ENCODE measurements at regions not wholly inside any gene's neighbourhood (a gene's known extent, or its start where the extent isn't known, plus 50 kb on each side); places are given as distances from the start of the nearest gene placed in this dataset.
"Not testable (repeated sequence)": the region's sequence is repeated elsewhere in the genome, so short reads cannot be mapped to it uniquely, and the experiment has no call there.

DNA sequence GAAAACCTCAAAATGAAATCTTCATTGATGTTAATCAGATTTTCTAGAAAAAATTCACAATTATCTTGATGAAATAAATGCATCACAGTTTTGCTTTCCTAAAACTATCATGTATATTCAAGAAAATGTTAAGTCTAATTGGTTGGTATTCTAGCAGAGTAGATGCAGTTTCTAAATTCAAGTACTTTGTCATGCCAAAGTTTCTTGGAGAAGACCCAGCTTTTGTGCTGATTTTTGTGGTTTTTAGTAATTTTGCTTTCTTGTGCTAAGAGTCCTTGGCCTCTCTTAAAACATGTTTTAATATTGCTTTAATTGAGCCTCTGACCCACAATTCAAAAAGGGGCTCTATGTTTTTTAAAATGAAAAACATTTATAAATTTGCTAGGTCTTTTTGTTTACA lies 924.8 kb upstream of the PTPRD start:
- no peak for DNase-seq (ENCODE audit: low spot score)

- DNase-seq (ENCODE audit: low spot score): no peak
Measured at GRCh38 chr9:11542781-11543180, 930.0 kb upstream of the PTPRD start.

DNA sequence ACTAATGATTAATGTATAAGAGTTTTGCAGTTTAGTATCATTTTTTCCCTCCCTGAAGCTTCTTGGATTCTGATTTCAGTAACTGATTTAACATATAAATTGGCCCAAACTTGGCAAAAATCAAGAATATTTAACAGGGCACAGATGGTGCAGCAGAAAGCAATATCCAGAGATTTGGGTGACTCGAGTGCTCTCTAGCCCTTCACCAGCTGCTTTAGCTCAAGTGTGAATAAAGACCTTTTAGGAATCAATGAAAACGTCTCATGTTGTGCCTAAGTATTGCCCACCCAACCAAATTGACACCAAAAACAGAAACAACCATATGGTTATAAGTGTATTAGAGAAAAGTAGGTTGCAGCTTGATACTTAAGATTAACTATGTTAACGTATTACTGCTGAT lies 933.4 kb upstream of the PTPRD start:
- DNase-seq (ENCODE audit: low spot score): no peak

- no peak for DNase-seq (ENCODE audit: low spot score)
Measured at GRCh38 chr9:11549311-11549794, 936.6 kb upstream of the PTPRD start.

GRCh38 chr9:11551106-11551505 lies 938.3 kb upstream of the PTPRD start:
- no peak for DNase-seq (ENCODE audit: low spot score)

GRCh38 chr9:11558043-11558442 lies 945.2 kb upstream of the PTPRD start:
- no peak for DNase-seq (ENCODE audit: low spot score)

- DNase-seq (ENCODE audit: low spot score): no peak
Measured at GRCh38 chr9:11559001-11559776, 946.4 kb upstream of the PTPRD start.

DNA sequence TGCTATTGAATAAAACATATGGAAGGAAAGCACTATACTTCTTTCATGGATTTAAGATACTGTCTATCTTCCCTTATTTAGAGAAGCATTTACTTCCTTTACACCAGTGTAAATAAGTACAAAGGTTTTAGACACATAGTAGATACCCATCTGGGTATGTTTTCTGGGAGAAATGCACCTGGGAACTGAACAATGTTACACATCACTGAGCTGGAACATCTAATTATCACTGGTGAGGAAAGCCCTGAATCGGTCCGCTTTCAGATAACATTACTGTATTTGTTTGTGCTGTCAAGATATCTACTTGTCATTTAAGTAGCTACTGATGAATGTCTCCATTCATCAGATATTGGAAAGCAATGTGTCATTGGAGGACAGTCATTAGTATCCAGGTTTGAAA lies 964.7 kb upstream of the PTPRD start:
- DNase-seq (ENCODE audit: low spot score): no peak

DNA sequence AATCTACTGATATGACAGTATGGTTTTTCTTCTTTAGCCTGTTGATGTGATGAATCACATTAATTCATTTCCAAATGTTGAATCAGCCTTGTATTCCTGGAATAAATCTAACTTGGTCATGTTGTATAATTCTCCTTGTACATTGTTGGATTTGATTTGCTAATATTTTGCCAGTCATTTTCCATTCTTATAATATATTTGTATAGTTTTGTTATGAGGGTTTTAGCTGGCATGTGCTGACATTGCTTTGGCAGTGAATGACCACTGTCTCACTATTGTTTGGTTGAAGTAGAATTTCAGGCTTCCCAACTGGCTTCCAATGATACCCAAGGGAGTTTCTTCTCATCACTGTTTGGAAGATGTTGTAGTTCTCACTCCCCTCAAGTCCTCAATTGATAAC lies 983.0 kb upstream of the PTPRD start:
- no peak for DNase-seq (ENCODE audit: low spot score)

- no peak for DNase-seq (ENCODE audit: low spot score)
Measured at GRCh38 chr9:11618241-11618805, 1005.5 kb upstream of the PTPRD start.

DNA sequence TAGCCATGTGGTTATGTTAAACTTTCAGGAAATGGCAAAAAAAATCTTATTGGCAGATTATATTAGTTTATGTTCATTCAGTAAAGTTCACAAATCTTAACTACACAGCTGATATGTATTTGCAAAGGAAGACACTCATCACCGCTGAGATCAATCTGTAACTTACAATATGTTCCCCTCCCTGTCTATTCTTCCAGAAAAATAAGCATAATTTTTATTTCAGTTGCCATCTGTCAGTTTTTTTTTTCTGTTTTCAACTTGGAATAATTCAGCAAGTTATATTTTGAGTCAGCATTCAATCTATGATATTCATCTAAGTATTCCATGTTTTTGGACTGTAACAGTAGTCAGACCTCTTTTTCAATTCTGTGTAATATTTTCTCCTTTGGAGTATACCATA lies 1019.9 kb upstream of the PTPRD start:
- no peak for DNase-seq (ENCODE audit: low spot score)

DNA sequence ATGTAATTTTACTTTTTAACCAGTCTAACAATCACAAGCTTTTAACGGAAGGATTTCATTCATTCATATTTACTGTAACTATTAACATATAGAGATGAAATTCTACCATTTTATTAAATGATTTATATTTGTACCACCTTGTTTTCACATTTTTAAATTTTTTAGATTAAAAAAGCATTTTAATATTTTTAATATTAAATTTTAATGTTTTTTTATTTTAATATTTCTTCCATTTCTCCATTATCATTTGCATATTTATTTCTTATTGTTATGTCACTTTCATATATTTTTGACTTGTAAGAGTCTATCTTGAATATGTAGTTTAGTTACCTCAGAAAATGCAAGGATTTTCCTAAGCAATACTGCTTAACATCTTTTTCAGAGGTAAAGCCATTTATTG lies 1034.0 kb upstream of the PTPRD start:
- DNase-seq (ENCODE audit: low spot score): no peak

GRCh38 chr9:11653867-11654266 lies 1039.3 kb upstream of the TYRP1 start:
- DNase-seq (ENCODE audit: low spot score): no peak

DNA sequence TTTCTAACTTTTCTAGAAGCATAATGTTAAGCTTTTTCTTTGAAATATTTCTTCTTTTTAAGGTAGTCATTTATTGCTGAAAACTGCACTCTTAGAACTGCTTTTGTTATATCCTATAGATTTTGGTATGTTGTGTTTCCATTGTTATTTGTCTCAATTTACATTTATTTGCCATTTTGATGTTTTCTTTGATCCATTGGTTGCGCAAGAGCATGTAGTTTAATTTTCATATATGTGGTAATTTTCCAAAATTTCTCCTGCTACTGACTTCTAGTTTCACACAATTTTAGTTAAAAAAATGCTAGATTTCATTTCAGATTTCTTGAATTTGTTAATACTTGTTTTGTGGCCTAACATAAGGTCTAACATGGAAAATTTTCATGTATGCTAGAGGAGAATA lies 1029.3 kb upstream of the TYRP1 start:
- DNase-seq (ENCODE audit: low spot score): no peak

DNA sequence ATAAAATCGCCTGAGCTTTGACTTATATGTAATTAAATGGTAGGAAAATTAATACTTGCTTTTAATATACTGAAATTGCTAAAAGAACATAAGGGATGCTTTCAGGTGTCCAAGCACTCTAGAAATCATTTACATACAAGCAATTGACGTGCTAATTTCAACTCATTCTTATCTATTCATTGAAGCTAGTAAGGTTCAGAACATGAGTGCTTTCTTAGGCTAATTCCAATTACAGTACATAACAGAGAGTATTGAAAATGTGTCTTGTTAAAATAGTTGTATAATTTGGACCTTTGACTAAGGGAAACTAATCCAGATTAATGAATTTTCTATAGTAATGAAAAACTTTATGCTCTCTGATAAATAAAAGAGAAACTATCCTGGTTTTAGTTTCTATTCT lies 1016.4 kb upstream of the TYRP1 start:
- no peak for DNase-seq (ENCODE audit: low spot score)

DNA sequence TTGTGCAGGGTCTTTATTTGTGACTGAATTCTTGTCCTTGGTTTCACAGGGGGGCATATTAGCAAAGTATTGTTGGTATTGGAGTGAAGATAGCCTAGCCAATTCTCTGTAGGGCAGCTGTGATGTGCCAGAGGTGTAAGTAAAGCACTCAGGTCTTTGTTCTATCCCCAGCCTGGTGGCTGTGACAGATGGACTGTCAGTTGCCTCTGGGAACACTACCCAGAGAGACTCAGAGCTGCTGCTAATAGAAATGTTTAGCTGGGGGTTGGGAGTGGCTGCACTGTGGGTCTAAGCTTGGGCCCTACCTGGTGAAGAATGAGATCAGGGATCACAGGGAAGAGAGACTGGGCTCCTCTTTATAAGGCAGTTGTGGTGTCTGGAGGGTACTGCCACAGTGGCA lies 1006.5 kb upstream of the TYRP1 start:
- no peak for DNase-seq (ENCODE audit: low spot score)

GRCh38 chr9:11697126-11697525 lies 996.1 kb upstream of the TYRP1 start:
- no peak for DNase-seq (ENCODE audit: low spot score)

DNA sequence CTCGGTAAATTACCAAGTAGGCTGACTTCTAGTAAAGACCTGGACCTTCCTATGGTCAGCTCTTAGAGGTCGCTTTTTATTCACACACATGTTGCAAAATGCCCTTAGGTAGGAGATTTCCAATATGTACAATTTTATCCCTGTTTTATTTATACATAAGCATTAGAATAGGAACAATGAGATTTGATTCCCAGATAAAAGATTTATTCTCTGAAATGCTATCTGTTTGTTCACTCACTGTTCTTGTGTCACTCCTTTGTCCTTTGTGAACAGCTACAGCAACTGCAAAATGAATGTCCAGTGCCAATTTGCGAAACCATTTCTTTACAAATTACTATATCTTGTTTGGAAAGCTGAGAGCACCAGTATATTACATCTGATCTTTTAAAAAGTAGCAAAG lies 991.5 kb upstream of the TYRP1 start:
- peak; percentile 72 for DNase-seq (ENCODE audit: low spot score)

- no peak for DNase-seq (ENCODE audit: low spot score)
Measured at GRCh38 chr9:11702548-11702947, 990.6 kb upstream of the TYRP1 start.

GRCh38 chr9:11704198-11704597 lies 989.0 kb upstream of the TYRP1 start:
- not testable (repeated sequence) for DNase-seq (ENCODE audit: low spot score)

GRCh38 chr9:11708899-11709298 lies 984.3 kb upstream of the TYRP1 start:
- no peak for DNase-seq (ENCODE audit: low spot score)

- no peak for DNase-seq (ENCODE audit: low spot score)
Measured at GRCh38 chr9:11709567-11709966, 983.6 kb upstream of the TYRP1 start.

GRCh38 chr9:11713077-11713476 lies 980.1 kb upstream of the TYRP1 start:
- no peak for DNase-seq (ENCODE audit: low spot score)

DNA sequence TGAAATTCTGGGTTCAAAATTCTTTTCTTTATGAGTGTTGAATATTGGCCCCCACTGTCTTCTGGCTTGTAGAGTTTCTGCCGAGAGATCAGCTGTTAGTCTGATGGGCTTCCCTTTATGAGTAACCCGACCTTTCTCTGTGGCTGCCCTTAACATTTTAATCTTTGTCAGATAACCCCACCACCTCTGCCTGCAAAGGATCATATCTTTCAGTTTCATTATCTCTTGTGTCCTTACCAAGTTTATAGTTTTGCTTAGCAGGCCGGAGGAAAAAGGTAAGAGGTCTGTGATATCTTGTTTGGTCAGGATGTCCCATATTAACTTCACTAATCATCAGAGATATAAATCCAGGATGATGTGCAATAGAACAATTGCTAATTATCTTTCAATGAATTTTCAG lies 970.2 kb upstream of the TYRP1 start:
- no peak for DNase-seq (ENCODE audit: low spot score)

Data from globus pallidus (tissue), 1 donor.